ENCODE measurements at regions not wholly inside any gene's neighbourhood (a gene's known extent, or its start where the extent isn't known, plus 50 kb on each side); places are given as distances from the start of the nearest gene placed in this dataset.

GRCh38 chr6:91453224-91453878, 866.5 kb upstream of the MAP3K7 start:
- no peak for DNase-seq (ENCODE audit: low spot score)

- DNase-seq (ENCODE audit: low spot score): no peak
Observed at GRCh38 chr6:91449539-91449938, 862.7 kb upstream of the MAP3K7 start.

GRCh38 chr6:91447530-91448254, 860.8 kb upstream of the MAP3K7 start:
- DNase-seq (ENCODE audit: low spot score): no peak

- no peak for DNase-seq (ENCODE audit: low spot score)
Observed at GRCh38 chr6:91447081-91447480, 860.2 kb upstream of the MAP3K7 start.

- DNase-seq (ENCODE audit: low spot score): no peak
Observed at GRCh38 chr6:91443405-91443804, 856.5 kb upstream of the MAP3K7 start.

- DNase-seq (ENCODE audit: low spot score): no peak
Observed at GRCh38 chr6:91442342-91442741, 855.5 kb upstream of the MAP3K7 start.

- no peak for DNase-seq (ENCODE audit: low spot score)
Observed at GRCh38 chr6:91438570-91438969, 851.7 kb upstream of the MAP3K7 start.

GRCh38 chr6:91437315-91437729, 850.5 kb upstream of the MAP3K7 start:
- no peak for DNase-seq (ENCODE audit: low spot score)

GRCh38 chr6:91436448-91436847, 849.6 kb upstream of the MAP3K7 start:
- no peak for DNase-seq (ENCODE audit: low spot score)

GRCh38 chr6:91435630-91436029, 848.8 kb upstream of the MAP3K7 start:
- no peak for DNase-seq (ENCODE audit: low spot score)

GRCh38 chr6:91434576-91434975, 847.7 kb upstream of the MAP3K7 start:
- DNase-seq (ENCODE audit: low spot score): no peak

GRCh38 chr6:91433660-91434534, 847.0 kb upstream of the MAP3K7 start:
- DNase-seq (ENCODE audit: low spot score): no peak

GRCh38 chr6:91428953-91429560, 842.2 kb upstream of the MAP3K7 start:
- no peak for DNase-seq (ENCODE audit: low spot score)

- no peak for DNase-seq (ENCODE audit: low spot score)
Observed at GRCh38 chr6:91428296-91428695, 841.4 kb upstream of the MAP3K7 start.

- DNase-seq (ENCODE audit: low spot score): no peak
Observed at GRCh38 chr6:91420243-91420642, 833.4 kb upstream of the MAP3K7 start.

GRCh38 chr6:91415031-91415605, 828.2 kb upstream of the MAP3K7 start:
- DNase-seq (ENCODE audit: low spot score): no peak

- DNase-seq (ENCODE audit: low spot score): no peak
Observed at GRCh38 chr6:91412532-91412931, 825.7 kb upstream of the MAP3K7 start.

- no peak for DNase-seq (ENCODE audit: low spot score)
Observed at GRCh38 chr6:91407706-91408105, 820.8 kb upstream of the MAP3K7 start.

- no peak for DNase-seq (ENCODE audit: low spot score)
Observed at GRCh38 chr6:91392951-91393350, 806.1 kb upstream of the MAP3K7 start.

- no peak for DNase-seq (ENCODE audit: low spot score)
Observed at GRCh38 chr6:91387290-91388059, 800.6 kb upstream of the MAP3K7 start.

- no peak for DNase-seq (ENCODE audit: low spot score)
Observed at GRCh38 chr6:91386204-91386603, 799.3 kb upstream of the MAP3K7 start.
